Brain microvascular endothelial cell (primary cell): ENCODE measurements at regions not wholly inside any gene's neighbourhood (a gene's known extent, or its start where the extent isn't known, plus 50 kb on each side); places are given as distances from the start of the nearest gene placed in this dataset.

Source experiments
- DNase-seq: peaks from one replicate; pipeline ENCODE4 v3.0.0-alpha.2; 2020
- H3K27ac ChIP-seq: fragments of 250-450 bp; sonication (Bioruptor Pico); 2 replicates; pipeline ENCODE4 v1.5.1; 2020; ENCODE audit warnings: mild to moderate bottlenecking, moderate library complexity
- H3K27me3 ChIP-seq: fragments of 250-450 bp; sonication (Bioruptor Pico); replicated peaks from 2 replicates; pipeline ENCODE4 v1.5.1; 2020; ENCODE audit warnings: mild to moderate bottlenecking
- H3K36me3 ChIP-seq: fragments of 250-450 bp; sonication (Bioruptor Pico); replicated peaks from 2 replicates; pipeline ENCODE4 v1.5.1; 2020; ENCODE audit warnings: mild to moderate bottlenecking
- H3K4me3 ChIP-seq: 2 replicates; pipeline ENCODE4 v1.5.1; 2011; ENCODE audit warnings: low read depth, mild to moderate bottlenecking, control low read depth, low read length, moderate library complexity
- in situ Hi-C: cut with HindIII; loops from 2 replicates; pipeline ENCODE4 v1.10.0; 2017; ENCODE audit warnings: low sequenced_read_pairs, low pct_ligation_motif_present
- TF ChIP-seq, protein P1 (sequence below): IDR thresholded peaks from 2 replicates; pipeline ENCODE4 v1.5.1; 2011; ENCODE audit warnings: low read depth, mild to moderate bottlenecking, moderate library complexity, low read length, control low read depth, inconsistent platforms; ENCODE audit errors: missing control alignments

DNA sequence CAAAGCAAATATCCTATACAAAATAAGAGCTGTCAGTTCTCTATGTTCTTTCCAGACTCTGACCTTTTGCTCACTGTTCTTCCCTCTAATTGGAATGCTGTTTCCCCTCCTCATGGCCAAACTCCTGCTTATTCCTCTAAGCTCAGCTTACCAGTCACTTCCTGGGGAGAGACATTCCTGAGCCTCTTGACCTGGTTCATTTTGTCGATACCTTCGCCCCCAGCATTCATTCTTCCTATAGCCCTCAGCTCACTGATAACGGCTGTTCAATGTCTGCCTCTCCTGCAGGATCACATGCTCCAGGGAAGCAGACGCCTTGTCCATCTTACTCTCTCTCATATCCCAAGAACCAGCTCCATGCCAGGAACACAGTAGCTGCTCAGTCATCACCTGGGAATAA is 431.0 kb downstream of the MED13L start:
- no peaks in the 10 kb centered on the region for H3K27me3 ChIP-seq
- H3K36me3 ChIP-seq, result no peaks in the 10 kb centered on the region
- no peak for DNase-seq
- in situ Hi-C loops, result no loop called here
- no peak overlapping the region for H3K4me3 ChIP-seq
- no peak overlapping the region for H3K27ac ChIP-seq
- TF ChIP-seq, protein P1, sequence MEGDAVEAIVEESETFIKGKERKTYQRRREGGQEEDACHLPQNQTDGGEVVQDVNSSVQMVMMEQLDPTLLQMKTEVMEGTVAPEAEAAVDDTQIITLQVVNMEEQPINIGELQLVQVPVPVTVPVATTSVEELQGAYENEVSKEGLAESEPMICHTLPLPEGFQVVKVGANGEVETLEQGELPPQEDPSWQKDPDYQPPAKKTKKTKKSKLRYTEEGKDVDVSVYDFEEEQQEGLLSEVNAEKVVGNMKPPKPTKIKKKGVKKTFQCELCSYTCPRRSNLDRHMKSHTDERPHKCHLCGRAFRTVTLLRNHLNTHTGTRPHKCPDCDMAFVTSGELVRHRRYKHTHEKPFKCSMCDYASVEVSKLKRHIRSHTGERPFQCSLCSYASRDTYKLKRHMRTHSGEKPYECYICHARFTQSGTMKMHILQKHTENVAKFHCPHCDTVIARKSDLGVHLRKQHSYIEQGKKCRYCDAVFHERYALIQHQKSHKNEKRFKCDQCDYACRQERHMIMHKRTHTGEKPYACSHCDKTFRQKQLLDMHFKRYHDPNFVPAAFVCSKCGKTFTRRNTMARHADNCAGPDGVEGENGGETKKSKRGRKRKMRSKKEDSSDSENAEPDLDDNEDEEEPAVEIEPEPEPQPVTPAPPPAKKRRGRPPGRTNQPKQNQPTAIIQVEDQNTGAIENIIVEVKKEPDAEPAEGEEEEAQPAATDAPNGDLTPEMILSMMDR, result no peak

DNA sequence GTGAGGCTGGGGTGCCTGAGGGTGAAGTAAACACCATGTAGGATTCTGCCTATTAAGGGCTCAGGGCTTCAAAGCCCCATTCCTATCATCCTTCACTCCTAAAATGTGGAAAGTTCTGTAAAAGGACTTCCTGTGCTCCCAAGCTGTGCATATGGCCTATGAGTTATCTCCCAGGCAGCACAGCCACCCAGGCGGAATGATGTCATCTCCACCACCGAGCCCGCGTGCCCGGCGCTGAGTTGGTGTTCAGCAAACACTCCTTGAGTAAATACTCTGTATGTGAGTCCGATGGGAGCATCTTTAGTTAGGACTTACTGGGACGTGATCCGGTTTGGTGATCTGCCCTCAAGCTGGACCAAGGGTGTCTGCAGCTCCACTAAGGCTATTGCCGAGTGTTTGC is 437.3 kb downstream of the MED13L start:
- H3K27me3 ChIP-seq, result no peaks in the 10 kb centered on the region
- TF ChIP-seq, protein P1, result no peak
- no peak for DNase-seq
- H3K27ac ChIP-seq, result no peak overlapping the region
- in situ Hi-C loops, result no loop called here
- H3K4me3 ChIP-seq, result no peak overlapping the region
- no peaks in the 10 kb centered on the region for H3K36me3 ChIP-seq

DNA sequence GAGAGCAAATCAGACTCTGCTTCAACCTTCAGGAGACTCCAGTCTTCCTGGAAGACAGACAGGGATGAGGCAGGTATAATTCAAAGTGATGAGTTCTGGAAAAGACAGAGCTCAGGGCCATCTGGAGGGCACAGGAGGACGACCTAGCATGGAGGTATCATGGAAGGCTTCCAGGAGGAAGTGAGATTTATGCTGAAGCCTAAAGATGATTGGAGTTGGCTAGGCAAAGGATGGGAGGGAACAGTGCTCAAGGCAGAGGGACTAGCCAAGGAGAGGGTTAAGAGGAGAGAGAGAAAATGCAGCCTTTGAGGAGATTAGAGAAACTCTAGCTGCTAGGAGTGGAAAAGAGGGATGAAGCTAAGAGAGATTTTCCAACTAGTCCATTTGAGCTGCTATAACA is 438.5 kb downstream of the MED13L start:
- in situ Hi-C loops, result no loop called here
- no peak for DNase-seq
- TF ChIP-seq, protein P1, result no peak
- no peak overlapping the region for H3K27ac ChIP-seq
- no peaks in the 10 kb centered on the region for H3K36me3 ChIP-seq
- H3K4me3 ChIP-seq, result no peak overlapping the region
- no peaks in the 10 kb centered on the region for H3K27me3 ChIP-seq

DNA sequence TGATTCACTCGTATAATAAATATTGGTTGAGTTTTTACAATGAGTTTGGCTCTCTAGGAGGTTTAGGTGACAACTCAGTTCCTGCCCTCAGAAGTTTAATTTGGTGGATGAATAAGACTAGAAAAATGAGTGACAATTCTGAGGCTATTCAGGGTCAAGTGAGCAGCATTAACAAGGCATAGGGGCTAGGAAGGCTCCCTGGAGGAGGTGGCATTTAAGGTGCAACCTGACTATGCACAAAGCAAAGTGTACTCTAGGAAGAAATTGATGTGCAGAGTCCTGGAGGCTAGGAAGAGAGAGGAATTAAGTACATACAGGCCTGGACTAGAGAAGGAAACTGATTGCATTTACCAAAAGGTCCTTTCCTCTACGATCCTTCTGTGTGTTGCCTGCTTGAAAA is 440.3 kb downstream of the MED13L start:
- no peak for DNase-seq
- in situ Hi-C loops, result no loop called here
- H3K27ac ChIP-seq, result no peak overlapping the region
- H3K36me3 ChIP-seq, result no peaks in the 10 kb centered on the region
- no peak overlapping the region for H3K4me3 ChIP-seq
- TF ChIP-seq, protein P1, result no peak
- no peaks in the 10 kb centered on the region for H3K27me3 ChIP-seq

DNA sequence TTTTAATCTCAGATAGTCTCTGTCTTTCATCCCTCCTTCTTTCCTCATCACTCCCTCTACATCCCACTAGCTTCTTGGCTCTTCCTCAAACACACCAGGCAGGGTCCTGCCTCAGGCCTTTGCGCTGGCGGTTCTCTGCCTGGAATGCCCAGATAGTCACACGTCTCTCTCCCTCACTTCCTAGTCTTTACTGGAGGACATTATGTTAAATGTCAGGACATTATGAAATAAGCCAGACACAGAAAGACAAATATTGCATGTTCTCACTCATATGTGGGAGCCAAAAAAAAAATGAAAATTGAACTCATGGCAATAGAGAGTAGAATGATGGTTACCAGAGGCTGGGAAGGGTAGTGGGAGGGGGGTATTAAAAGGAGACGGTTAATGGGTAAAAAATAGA is 442.0 kb downstream of the MED13L start:
- in situ Hi-C loops, result no loop called here
- TF ChIP-seq, protein P1, result no peak

DNA sequence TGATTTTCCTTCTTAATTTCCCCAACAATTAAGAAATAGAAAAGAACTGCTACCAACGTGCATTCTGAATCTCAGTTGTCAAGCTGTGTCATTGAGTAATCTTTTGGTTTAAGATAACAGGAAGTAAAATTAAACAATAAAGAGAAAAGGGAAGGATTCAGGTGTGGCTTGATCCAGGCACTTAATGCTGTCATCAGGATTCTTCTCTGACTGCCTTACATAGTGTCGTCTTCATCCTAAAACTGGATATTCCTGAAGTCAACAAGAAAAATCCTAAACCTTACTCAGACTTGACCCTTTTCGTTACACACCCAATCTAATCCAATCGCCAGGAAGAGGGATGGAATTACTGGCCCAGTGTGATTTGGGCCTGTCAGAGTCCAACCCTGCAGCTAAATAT is 443.8 kb downstream of the MED13L start:
- no peak overlapping the region for H3K27ac ChIP-seq
- H3K27me3 ChIP-seq, result no peaks in the 10 kb centered on the region
- H3K4me3 ChIP-seq, result no peak overlapping the region
- TF ChIP-seq, protein P1, result no peak
- in situ Hi-C loops, result no loop called here
- DNase-seq, result no peak
- H3K36me3 ChIP-seq, result no peaks in the 10 kb centered on the region

More for the DNA sequence above, 442.0 kb downstream of the MED13L start:
- DNase-seq, result no peak
- no peaks in the 10 kb centered on the region for H3K36me3 ChIP-seq
- no peak overlapping the region for H3K27ac ChIP-seq
- H3K4me3 ChIP-seq, result no peak overlapping the region
- H3K27me3 ChIP-seq, result no peaks in the 10 kb centered on the region
